H9 (cell line): ENCODE measurements at regions not wholly inside any gene's neighbourhood (a gene's known extent, or its start where the extent isn't known, plus 50 kb on each side); places are given as distances from the start of the nearest gene placed in this dataset.

Source experiments
- DNase-seq: peaks from one replicate; pipeline ENCODE4 v3.0.0-alpha.2; 2017
- H2AFZ ChIP-seq: one replicate; pipeline ENCODE4 v1.6.1; 2013; ENCODE audit warnings: mild to moderate bottlenecking, low read length, control low read depth, moderate library complexity
- H2AK5ac ChIP-seq: 2 replicates; pipeline ENCODE4 v1.6.1; 2013; ENCODE audit warnings: low read length, control low read depth, mixed read lengths; ENCODE audit not compliant: insufficient read length
- H2BK120ac ChIP-seq: one replicate; pipeline ENCODE4 v1.6.1; 2013; ENCODE audit warnings: low read depth, mild to moderate bottlenecking, low read length, control low read depth, inconsistent platforms; ENCODE audit not compliant: poor library complexity, severe bottlenecking
- H2BK12ac ChIP-seq: 2 replicates; pipeline ENCODE4 v1.6.1; 2013; ENCODE audit warnings: low read length, control low read depth, mixed read lengths, low read depth; ENCODE audit not compliant: insufficient read length
- H2BK15ac ChIP-seq: 2 replicates; pipeline ENCODE4 v1.6.1; 2013; ENCODE audit warnings: low read depth, low read length, control low read depth
- H2BK20ac ChIP-seq: one replicate; pipeline ENCODE4 v1.6.1; 2013; ENCODE audit warnings: low read depth, mild to moderate bottlenecking, low read length, control low read depth, inconsistent platforms; ENCODE audit not compliant: poor library complexity, severe bottlenecking
- H2BK5ac ChIP-seq: 2 replicates; pipeline ENCODE4 v1.6.1; 2013; ENCODE audit warnings: low read length, control low read depth, mixed read lengths; ENCODE audit not compliant: insufficient read length
- H3K14ac ChIP-seq: 2 replicates; pipeline ENCODE4 v1.6.1; 2013; ENCODE audit warnings: low read length, control low read depth; ENCODE audit not compliant: insufficient read depth
- H3K18ac ChIP-seq: 2 replicates; pipeline ENCODE4 v1.6.1; 2013; ENCODE audit warnings: low read depth, mild to moderate bottlenecking, mixed read lengths, low read length, control low read depth; ENCODE audit not compliant: insufficient read length
- H3K23ac ChIP-seq: 2 replicates; pipeline ENCODE4 v1.6.1; 2013; ENCODE audit warnings: low read length, control low read depth, mixed read lengths, low read depth; ENCODE audit not compliant: insufficient read length
- H3K23me2 ChIP-seq: 2 replicates; pipeline ENCODE4 v1.6.1; 2013; ENCODE audit warnings: low read depth, mild to moderate bottlenecking, mixed read lengths, low read length, control low read depth; ENCODE audit not compliant: insufficient read length, poor library complexity, severe bottlenecking
- H3K27ac ChIP-seq: 2 replicates; pipeline ENCODE4 v1.5.1; 2013; ENCODE audit warnings: low read length, control low read depth, mixed read lengths, low read depth; ENCODE audit not compliant: insufficient read length
- H3K27me3 ChIP-seq: 2 replicates; pipeline ENCODE4 v1.6.1; 2013; ENCODE audit warnings: low read length, control low read depth, inconsistent platforms; ENCODE audit not compliant: insufficient read depth
- H3K4ac ChIP-seq: 2 replicates; pipeline ENCODE4 v1.6.1; 2013; ENCODE audit warnings: low read depth, mild to moderate bottlenecking, control low read depth, inconsistent platforms, low read length, moderate library complexity
- H3K4me1 ChIP-seq: 2 replicates; pipeline ENCODE4 v1.6.1; 2013; ENCODE audit warnings: low read length, control low read depth, inconsistent platforms; ENCODE audit not compliant: insufficient read depth
- H3K4me2 ChIP-seq: 2 replicates; pipeline ENCODE4 v1.6.1; 2013; ENCODE audit warnings: low read length, control low read depth, mixed read lengths; ENCODE audit not compliant: insufficient read length, insufficient read depth
- H3K56ac ChIP-seq: 2 replicates; pipeline ENCODE4 v1.6.1; 2013; ENCODE audit warnings: low read depth, mild to moderate bottlenecking, mixed read lengths, low read length, control low read depth; ENCODE audit not compliant: insufficient read length
- H3K79me1 ChIP-seq: 2 replicates; pipeline ENCODE4 v1.6.1; 2013; ENCODE audit warnings: low read depth, mild to moderate bottlenecking, moderate library complexity, low read length, control low read depth, inconsistent platforms; ENCODE audit not compliant: insufficient read depth, poor library complexity, severe bottlenecking
- H3K79me2 ChIP-seq: 2 replicates; pipeline ENCODE4 v1.6.1; 2013; ENCODE audit warnings: low read length, control low read depth, inconsistent platforms; ENCODE audit not compliant: insufficient read depth
- H3K9ac ChIP-seq: 2 replicates; pipeline ENCODE4 v1.6.1; 2013; ENCODE audit warnings: low read length, control low read depth, mixed read lengths; ENCODE audit not compliant: insufficient read length; ENCODE audit errors: extremely low read depth
- H3K9me3 ChIP-seq: one replicate; pipeline ENCODE4 v1.6.1; 2013; ENCODE audit warnings: low read depth, low read length, inconsistent platforms; ENCODE audit not compliant: control insufficient read depth
- H3T11ph ChIP-seq: one replicate; pipeline ENCODE4 v1.6.1; 2013; ENCODE audit warnings: mild to moderate bottlenecking, low read length, control low read depth, inconsistent platforms
- H4K20me1 ChIP-seq: one replicate; pipeline ENCODE4 v1.6.1; 2013; ENCODE audit not compliant: control insufficient read depth, insufficient read length, insufficient read depth
- H4K5ac ChIP-seq: 2 replicates; pipeline ENCODE4 v1.6.1; 2013; ENCODE audit warnings: low read depth, mild to moderate bottlenecking, mixed read lengths, low read length, control low read depth; ENCODE audit not compliant: insufficient read length
- H4K8ac ChIP-seq: replicated peaks from 2 replicates; pipeline ENCODE4 v1.6.1; 2013; ENCODE audit warnings: low read length, control low read depth, mixed read lengths, low read depth; ENCODE audit not compliant: insufficient read length
- H4K91ac ChIP-seq: 2 replicates; pipeline ENCODE4 v1.6.1; 2013; ENCODE audit warnings: low read depth, mild to moderate bottlenecking, moderate library complexity, mixed read lengths, low read length, control low read depth; ENCODE audit not compliant: insufficient read length
- H3K27ac Mint-ChIP-seq, 3 experiments: 2 replicates in 2 of 3; 3 replicates in 1 of 3; pipeline ENCODE4 v1.8.0; 2020 to 2021; ENCODE audit warnings: mixed read lengths in 3 of 3, mild to moderate bottlenecking in 1 of 3, moderate library complexity in 1 of 3
- H3K27me3 Mint-ChIP-seq: 2 replicates; pipeline ENCODE4 v1.8.0; 2021; ENCODE audit warnings: low read depth, mild to moderate bottlenecking, moderate library complexity, mixed read lengths
- H3K36me3 Mint-ChIP-seq, 3 experiments: 2 replicates in 2 of 3; 3 replicates in 1 of 3; pipeline ENCODE4 v1.8.0; 2020 to 2021; ENCODE audit warnings: low read depth in 3 of 3, mixed read lengths in 3 of 3; ENCODE audit not compliant: insufficient read depth in 1 of 3
- H3K4me1 Mint-ChIP-seq, 2 experiments: 2 replicates each; pipeline ENCODE4 v1.8.0; 2020; ENCODE audit warnings: mixed read lengths in 2 of 2
- H3K4me3 Mint-ChIP-seq, 2 experiments: 2 replicates in 1 of 2; 3 replicates in 1 of 2; pipeline ENCODE4 v1.8.0; 2020 to 2021; ENCODE audit warnings: mild to moderate bottlenecking in 2 of 2, mixed read lengths in 2 of 2, moderate library complexity in 1 of 2
- H3K9me3 Mint-ChIP-seq, 2 experiments: 2 replicates in 1 of 2; 3 replicates in 1 of 2; pipeline ENCODE4 v1.8.0; 2020; ENCODE audit warnings: mild to moderate bottlenecking in 2 of 2, mixed read lengths in 2 of 2, moderate library complexity in 1 of 2
- WGBS: extraction: QIAGEN DNeasy Blood & Tissue Kit; methylation state at CpG from one replicate; pipeline ENCODE4 v1.1.7; 2013; ENCODE audit warnings: missing lambda C conversion rate, low lambda C conversion rate, mixed read lengths; ENCODE audit not compliant: insufficient read length; ENCODE audit errors: extremely low coverage; 5-methylcytosine and 5-hydroxymethylcytosine counted together
- TF ChIP-seq, protein P1 (sequence below): fragments of 200-600 bp; sonication (generic); conservative IDR thresholded peaks from 3 replicates; pipeline ENCODE4 v1.8.0; 2021; ENCODE audit warnings: antibody characterized with exemption, mild to moderate bottlenecking

DNA sequence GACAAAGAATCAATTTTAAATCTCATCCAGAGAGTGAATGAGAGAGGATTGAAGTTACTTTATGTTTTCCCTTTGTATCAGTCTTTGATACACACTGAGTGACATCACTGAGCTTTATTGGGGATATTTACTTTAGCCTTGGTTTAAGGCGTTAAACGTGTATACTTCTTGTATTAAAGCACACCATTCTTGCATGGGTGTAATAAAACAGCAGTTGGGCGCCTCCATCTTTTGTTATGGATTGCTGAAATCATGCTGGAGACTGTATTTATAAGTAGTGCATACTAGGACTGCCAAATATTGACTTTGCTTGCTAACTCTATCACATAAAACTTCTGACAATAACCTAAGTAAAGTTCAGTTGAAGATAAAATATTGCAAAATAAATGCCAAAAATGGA lies 1755.8 kb upstream of the WWC1 start:
- no peak overlapping the region for H2BK12ac ChIP-seq
- H3K14ac ChIP-seq = no peak overlapping the region
- TF ChIP-seq, protein P1, sequence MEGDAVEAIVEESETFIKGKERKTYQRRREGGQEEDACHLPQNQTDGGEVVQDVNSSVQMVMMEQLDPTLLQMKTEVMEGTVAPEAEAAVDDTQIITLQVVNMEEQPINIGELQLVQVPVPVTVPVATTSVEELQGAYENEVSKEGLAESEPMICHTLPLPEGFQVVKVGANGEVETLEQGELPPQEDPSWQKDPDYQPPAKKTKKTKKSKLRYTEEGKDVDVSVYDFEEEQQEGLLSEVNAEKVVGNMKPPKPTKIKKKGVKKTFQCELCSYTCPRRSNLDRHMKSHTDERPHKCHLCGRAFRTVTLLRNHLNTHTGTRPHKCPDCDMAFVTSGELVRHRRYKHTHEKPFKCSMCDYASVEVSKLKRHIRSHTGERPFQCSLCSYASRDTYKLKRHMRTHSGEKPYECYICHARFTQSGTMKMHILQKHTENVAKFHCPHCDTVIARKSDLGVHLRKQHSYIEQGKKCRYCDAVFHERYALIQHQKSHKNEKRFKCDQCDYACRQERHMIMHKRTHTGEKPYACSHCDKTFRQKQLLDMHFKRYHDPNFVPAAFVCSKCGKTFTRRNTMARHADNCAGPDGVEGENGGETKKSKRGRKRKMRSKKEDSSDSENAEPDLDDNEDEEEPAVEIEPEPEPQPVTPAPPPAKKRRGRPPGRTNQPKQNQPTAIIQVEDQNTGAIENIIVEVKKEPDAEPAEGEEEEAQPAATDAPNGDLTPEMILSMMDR = no peak
- H4K20me1 ChIP-seq = no peaks in the 10 kb centered on the region
- no peaks in the 10 kb centered on the region for H3K4me1 Mint-ChIP-seq
- no peak overlapping the region for H2BK15ac ChIP-seq
- H2AK5ac ChIP-seq = no peak overlapping the region
- no peak overlapping the region for H3K27ac Mint-ChIP-seq
- H3K9ac ChIP-seq = no peak overlapping the region
- no peak overlapping the region for H2AFZ ChIP-seq
- H4K91ac ChIP-seq = no peak overlapping the region
- no peak overlapping the region for H4K8ac ChIP-seq
- no peak overlapping the region for H3K27ac ChIP-seq
- H3K79me1 ChIP-seq = no peaks in the 10 kb centered on the region
- no peaks in the 10 kb centered on the region for H3K9me3 Mint-ChIP-seq
- DNase-seq = no peak
- no peak overlapping the region for H2BK20ac ChIP-seq
- no peaks in the 10 kb centered on the region; a peak in 1 of 7 replicates for H3K36me3 Mint-ChIP-seq
- H3K79me2 ChIP-seq = no peaks in the 10 kb centered on the region
- no peak overlapping the region for H3K4me2 ChIP-seq
- no peak overlapping the region for H3K18ac ChIP-seq
- H3K9me3 ChIP-seq = no peaks in the 10 kb centered on the region
- no peak overlapping the region for H3K4ac ChIP-seq
- H4K5ac ChIP-seq = no peak overlapping the region
- H3K23ac ChIP-seq = no peak overlapping the region
- H3K27me3 ChIP-seq = no peaks in the 10 kb centered on the region
- H3K4me3 Mint-ChIP-seq = no peak overlapping the region
- no peak overlapping the region for H2BK120ac ChIP-seq
- H3K56ac ChIP-seq = no peak overlapping the region
- WGBS = no CpG with 5 or more reads among the region's 3 CpGs
- H3K23me2 ChIP-seq = no peaks in the 10 kb centered on the region
- no peaks in the 10 kb centered on the region for H3K27me3 Mint-ChIP-seq
- H3T11ph ChIP-seq = no peak overlapping the region
- H2BK5ac ChIP-seq = no peak overlapping the region
- H3K4me1 ChIP-seq = no peaks in the 10 kb centered on the region
